Psoas muscle (tissue), 7 donors: ENCODE measurements at regions not wholly inside any gene's neighbourhood (a gene's known extent, or its start where the extent isn't known, plus 50 kb on each side); places are given as distances from the start of the nearest gene placed in this dataset.
A peak's percentile ranks its signal among the peaks of the same experiment; 100 is the strongest.

Experiments used
- ATAC-seq, 4 donors: fragments of 200-7000 bp; cut with Tn5 transposase; one replicate each; pipeline ENCODE4 v1.9.1; 2020; ENCODE audit warnings: moderate library complexity in 3 of 4, mild to moderate bottlenecking in 2 of 4
- DNase-seq, 2 donors: peaks; one replicate each; pipeline ENCODE4 v3.0.0-alpha.2; 2020
- H3K27ac ChIP-seq: fragments of 200-600 bp; one replicate; pipeline ENCODE4 v1.8.0; 2022
- H3K27me3 ChIP-seq, 3 donors: fragments of 200-600 bp in 1 of 3; one replicate each; pipeline versions ENCODE4 v1.6.1 to v1.8.0; 2013 to 2022; ENCODE audit warnings: low read length in 2 of 3, mild to moderate bottlenecking in 2 of 3, moderate library complexity in 1 of 3; ENCODE audit not compliant: insufficient read depth in 3 of 3
- H3K36me3 ChIP-seq, 2 donors: fragments of 200-600 bp in 1 of 2; one replicate each; pipeline versions ENCODE4 v1.6.1 to v1.8.0; 2013 to 2022; ENCODE audit warnings: low read depth in 1 of 2, mild to moderate bottlenecking in 1 of 2, moderate library complexity in 1 of 2; ENCODE audit not compliant: insufficient read depth in 1 of 2
- H3K4me1 ChIP-seq: fragments of 200-600 bp; one replicate; pipeline ENCODE4 v1.8.0; 2022
- H3K4me3 ChIP-seq: fragments of 200-600 bp; one replicate; pipeline ENCODE4 v1.8.0; 2022; ENCODE audit warnings: mild to moderate bottlenecking
- H3K9me3 ChIP-seq: fragments of 200-600 bp; one replicate; pipeline ENCODE4 v1.8.0; 2022
- WGBS, 3 donors: extraction: QIAGEN DNeasy Blood & Tissue Kit; methylation state at CpG; one replicate each; pipeline versions ENCODE4 v1.1.6 to v1.1.7; 2013; 5-methylcytosine and 5-hydroxymethylcytosine counted together
- intact Hi-C, 2 donors: fragments of 100-400 bp; cut with DNase I; formaldehyde crosslinking; loops; one replicate each; pipeline versions ENCODE4 v1.11.0 to v1.14.2; 2022
- TF ChIP-seq, protein P1 (sequence below): fragments of 200-600 bp; IDR thresholded peaks from one replicate; pipeline ENCODE4 v1.8.0; 2022; ENCODE audit warnings: antibody characterized with exemption
- donor health status: healthy with polysubstance abuse.
- donor health status: DM: no; HTN: no; CAD: no; lungs with moderate emphysema.
- donor health status: Bipolar disorder and iron deficiency.
- donor health status: healthy.
- donor health status: DM: yes; HTN: yes; CAD: no.
- donor health status: DM: no; HTN: no; CAD: no.
- donor health status: DM: yes; HTN: yes; CAD: no.

DNA sequence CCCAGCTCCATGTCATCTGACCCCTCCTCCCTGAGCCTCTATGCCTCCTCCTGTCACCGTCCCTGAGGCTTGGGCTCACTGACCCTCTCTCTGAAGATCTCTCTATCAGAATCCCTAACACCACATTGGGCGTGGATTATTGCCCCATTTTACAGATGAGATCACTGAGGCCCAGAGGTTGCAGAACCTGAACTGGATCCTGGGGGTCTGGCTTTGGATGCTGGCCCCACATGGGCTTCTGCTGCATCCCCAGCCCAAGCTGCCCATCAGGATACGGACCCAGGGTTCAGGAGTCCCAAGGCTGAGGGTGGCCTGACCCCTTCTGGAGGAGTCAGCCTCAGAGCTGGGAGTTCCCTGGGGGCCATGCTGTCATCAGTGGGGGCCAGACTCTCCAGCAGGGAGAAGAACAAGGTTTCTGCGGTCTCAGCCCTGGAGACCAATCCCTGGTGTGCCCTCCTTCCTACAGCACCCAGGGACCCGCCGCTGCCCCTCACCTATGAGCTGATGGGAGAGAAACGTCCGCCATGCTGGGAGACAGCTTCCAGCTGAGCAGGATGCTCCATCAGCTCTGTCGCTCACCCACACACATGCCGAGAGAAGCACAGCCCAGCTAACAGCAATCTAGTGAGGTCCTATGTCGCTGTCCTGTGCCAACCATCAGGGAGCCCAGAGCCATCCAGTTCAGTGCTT is 273.1 kb downstream of the UACA start:
- TF ChIP-seq, protein P1, sequence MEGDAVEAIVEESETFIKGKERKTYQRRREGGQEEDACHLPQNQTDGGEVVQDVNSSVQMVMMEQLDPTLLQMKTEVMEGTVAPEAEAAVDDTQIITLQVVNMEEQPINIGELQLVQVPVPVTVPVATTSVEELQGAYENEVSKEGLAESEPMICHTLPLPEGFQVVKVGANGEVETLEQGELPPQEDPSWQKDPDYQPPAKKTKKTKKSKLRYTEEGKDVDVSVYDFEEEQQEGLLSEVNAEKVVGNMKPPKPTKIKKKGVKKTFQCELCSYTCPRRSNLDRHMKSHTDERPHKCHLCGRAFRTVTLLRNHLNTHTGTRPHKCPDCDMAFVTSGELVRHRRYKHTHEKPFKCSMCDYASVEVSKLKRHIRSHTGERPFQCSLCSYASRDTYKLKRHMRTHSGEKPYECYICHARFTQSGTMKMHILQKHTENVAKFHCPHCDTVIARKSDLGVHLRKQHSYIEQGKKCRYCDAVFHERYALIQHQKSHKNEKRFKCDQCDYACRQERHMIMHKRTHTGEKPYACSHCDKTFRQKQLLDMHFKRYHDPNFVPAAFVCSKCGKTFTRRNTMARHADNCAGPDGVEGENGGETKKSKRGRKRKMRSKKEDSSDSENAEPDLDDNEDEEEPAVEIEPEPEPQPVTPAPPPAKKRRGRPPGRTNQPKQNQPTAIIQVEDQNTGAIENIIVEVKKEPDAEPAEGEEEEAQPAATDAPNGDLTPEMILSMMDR = no peak
- Histone ChIP-seq H3K27me3 (no peaks in the 10 kb centered on the region), H3K4me3 (no peak overlapping the region), H3K4me1 (no peaks in the 10 kb centered on the region), H3K36me3 (no peaks in the 10 kb centered on the region), H3K27ac (no peak overlapping the region), H3K9me3 (no peaks in the 10 kb centered on the region)
- WGBS, 3 donors = 88 to 97% (median 92%) methylated on average over 11 of the region's 11 CpGs
- DNase-seq = no peak
- ATAC-seq = no peak
- intact Hi-C loops = no loop called here

DNA sequence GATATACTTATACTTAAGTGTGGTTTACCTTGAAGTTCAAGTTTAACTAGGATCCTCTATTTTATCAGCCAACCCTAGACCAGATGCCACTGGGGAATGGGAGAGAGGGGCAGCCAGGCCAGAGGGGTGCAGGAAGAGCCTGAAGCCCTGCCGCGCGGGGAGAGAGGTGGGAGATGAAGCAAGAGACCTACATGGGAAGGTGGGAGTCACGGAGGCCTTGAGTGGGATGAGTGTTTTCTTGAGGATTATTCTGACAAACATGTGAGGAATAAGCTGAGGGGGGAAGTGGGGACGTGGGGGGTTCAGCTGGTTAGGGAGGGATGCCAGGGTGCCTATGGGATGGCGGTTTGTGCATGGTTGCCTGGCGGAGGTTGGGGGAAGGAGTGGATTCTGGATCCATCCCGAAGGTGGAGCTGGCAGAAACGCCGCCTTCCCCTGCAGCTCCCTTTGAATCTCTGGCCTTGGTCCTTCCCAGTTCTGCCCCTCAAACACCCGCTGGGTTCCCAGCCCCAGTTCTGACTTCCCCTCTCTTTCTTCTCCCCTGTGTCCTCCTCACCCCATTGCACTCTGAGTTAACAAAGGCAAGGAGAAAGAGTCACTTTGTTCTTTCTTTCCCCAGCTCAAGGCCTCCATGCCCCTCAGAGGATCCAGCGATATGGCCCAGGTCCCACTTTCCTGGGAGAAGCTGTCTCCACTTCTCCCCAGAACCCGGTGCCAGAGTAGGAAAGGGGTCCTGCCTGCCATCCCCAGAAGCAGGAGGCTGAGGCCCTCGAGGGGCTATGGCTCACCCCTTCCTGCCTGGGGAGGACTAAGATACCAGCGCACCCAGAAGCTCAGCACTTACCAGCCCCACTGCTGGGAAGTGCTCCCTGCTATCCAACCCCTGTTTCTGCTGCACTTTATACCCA is 274.2 kb downstream of the UACA start:
- TF ChIP-seq, protein P1 = no peak
- no peak for ATAC-seq
- no peak for DNase-seq
- Histone ChIP-seq H3K27ac (no peak overlapping the region), H3K4me3 (no peak overlapping the region), H3K36me3 (no peaks in the 10 kb centered on the region), H3K9me3 (no peaks in the 10 kb centered on the region), H3K4me1 (no peaks in the 10 kb centered on the region), H3K27me3 (no peaks in the 10 kb centered on the region)
- intact Hi-C loops = loop anchor here (2.0 to 10.0 kb wide), 7 partner anchors 762 to 1012 kb away; no protein-coding TSS in a partner anchor
- 89 to 92% (median 89%) methylated on average over 11 to 15 of the region's 15 CpGs for WGBS, 3 donors

GRCh38 chr15:70488002-70488605 is 275.3 kb downstream of the UACA start:
- H3K36me3 ChIP-seq = no peaks in the 10 kb centered on the region
- H3K9me3 ChIP-seq = no peaks in the 10 kb centered on the region
- H3K27ac ChIP-seq = no peak overlapping the region
- DNase-seq (peak; percentile 67 to 82), ATAC-seq (peak; percentile 72 to 85 (median 82))
- no peak overlapping the region for H3K4me3 ChIP-seq
- TF ChIP-seq, protein P1 = peak; percentile 97
- H3K4me1 ChIP-seq = no peaks in the 10 kb centered on the region
- H3K27me3 ChIP-seq = no peaks in the 10 kb centered on the region
- intact Hi-C loops = loop anchor here (2.0 to 10.0 kb wide), 7 partner anchors 761 to 1011 kb away; no protein-coding TSS in a partner anchor
- WGBS, 3 donors = 25 to 30% (median 25%) methylated on average over 6 of the region's 6 CpGs

DNA sequence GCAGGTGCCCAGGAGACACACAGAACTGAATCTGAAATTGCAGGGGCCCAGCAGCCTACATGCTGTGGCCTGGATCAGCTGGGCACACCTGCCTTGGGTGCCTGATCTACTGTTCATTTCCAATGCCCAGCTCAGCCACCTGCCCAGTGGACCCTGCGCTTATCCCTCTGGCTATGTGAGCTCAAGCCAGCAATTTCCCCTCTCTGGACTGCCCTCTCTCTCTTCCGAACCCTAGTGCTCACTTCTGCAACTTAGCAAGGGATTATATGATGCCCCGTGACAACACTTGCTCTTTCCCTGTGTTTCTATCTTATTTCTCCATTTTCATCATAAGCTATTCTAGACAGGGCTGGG is 276.0 kb downstream of the UACA start:
- TF ChIP-seq, protein P1 = no peak
- intact Hi-C loops = loop anchor here (5.0 to 10.0 kb wide), 4 partner anchors 760 to 1010 kb away; no protein-coding TSS in a partner anchor
- no peaks in the 10 kb centered on the region for H3K4me1 ChIP-seq
- H3K27ac ChIP-seq = no peak overlapping the region
- H3K9me3 ChIP-seq = no peaks in the 10 kb centered on the region
- H3K27me3 ChIP-seq = peaks cover 0 to 4% (median 0%) of the 10 kb centered on the region in 3 donors
- 84 to 93% (median 93%) methylated on average over 3 of the region's 3 CpGs for WGBS, 3 donors
- no peak for ATAC-seq
- DNase-seq = no peak
- H3K36me3 ChIP-seq = no peaks in the 10 kb centered on the region
- no peak overlapping the region for H3K4me3 ChIP-seq
